DOHH2 (cell line): ENCODE measurements at regions not wholly inside any gene's neighbourhood (a gene's known extent, or its start where the extent isn't known, plus 50 kb on each side); places are given as distances from the start of the nearest gene placed in this dataset.

Experiments
- EZH2phosphoT487 ChIP-seq: fragments of 200-600 bp; sonication (generic); IDR thresholded peaks from 2 replicates; pipeline ENCODE4 v1.6.1; 2017; ENCODE audit warnings: borderline replicate concordance, mild to moderate bottlenecking, antibody characterized with exemption, low read length, moderate library complexity, mixed read lengths
- TF ChIP-seq, protein P1 (sequence below): fragments of 200-600 bp; sonication (generic); IDR thresholded peaks from one replicate; pipeline ENCODE4 v1.5.1; 2014; ENCODE audit warnings: antibody characterized with exemption, mild to moderate bottlenecking, low read depth, low read length; ENCODE audit not compliant: poor library complexity, severe bottlenecking

DNA sequence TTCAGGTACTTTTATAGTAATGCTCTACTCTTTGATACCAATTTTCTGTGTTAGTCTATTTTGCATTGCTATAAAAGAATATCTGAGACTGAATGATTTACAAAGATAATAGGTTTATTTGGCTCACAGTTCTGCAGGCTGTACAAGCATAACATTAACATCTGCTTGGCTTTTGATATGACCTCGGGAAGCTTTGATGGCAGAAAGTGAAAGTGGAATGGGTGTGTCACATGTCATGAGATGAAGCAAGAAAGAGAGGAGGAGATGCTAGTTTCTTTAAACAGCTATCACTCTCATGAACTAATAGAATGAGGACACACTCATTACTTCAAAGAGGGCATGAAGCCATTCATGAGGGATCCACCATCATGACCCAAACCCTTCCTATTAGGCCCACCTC is 270.9 kb upstream of the IL12B start:
- TF ChIP-seq, protein P1, sequence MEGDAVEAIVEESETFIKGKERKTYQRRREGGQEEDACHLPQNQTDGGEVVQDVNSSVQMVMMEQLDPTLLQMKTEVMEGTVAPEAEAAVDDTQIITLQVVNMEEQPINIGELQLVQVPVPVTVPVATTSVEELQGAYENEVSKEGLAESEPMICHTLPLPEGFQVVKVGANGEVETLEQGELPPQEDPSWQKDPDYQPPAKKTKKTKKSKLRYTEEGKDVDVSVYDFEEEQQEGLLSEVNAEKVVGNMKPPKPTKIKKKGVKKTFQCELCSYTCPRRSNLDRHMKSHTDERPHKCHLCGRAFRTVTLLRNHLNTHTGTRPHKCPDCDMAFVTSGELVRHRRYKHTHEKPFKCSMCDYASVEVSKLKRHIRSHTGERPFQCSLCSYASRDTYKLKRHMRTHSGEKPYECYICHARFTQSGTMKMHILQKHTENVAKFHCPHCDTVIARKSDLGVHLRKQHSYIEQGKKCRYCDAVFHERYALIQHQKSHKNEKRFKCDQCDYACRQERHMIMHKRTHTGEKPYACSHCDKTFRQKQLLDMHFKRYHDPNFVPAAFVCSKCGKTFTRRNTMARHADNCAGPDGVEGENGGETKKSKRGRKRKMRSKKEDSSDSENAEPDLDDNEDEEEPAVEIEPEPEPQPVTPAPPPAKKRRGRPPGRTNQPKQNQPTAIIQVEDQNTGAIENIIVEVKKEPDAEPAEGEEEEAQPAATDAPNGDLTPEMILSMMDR = no peak
- no peak for TF ChIP-seq EZH2phosphoT487
